Anterior cingulate cortex (tissue), 58 donors: ENCODE measurements at regions not wholly inside any gene's neighbourhood (a gene's known extent, or its start where the extent isn't known, plus 50 kb on each side); places are given as distances from the start of the nearest gene placed in this dataset.
A peak's percentile ranks its signal among the peaks of the same experiment; 100 is the strongest.
"Not testable (repeated sequence)": the region's sequence is repeated elsewhere in the genome, so short reads cannot be mapped to it uniquely, and the experiment has no call there.

Source experiments
- DNase-seq, 58 donors: peaks; one replicate each; lab custom pipeline; 2025; lab: John Stamatoyannopoulos, UW

DNA sequence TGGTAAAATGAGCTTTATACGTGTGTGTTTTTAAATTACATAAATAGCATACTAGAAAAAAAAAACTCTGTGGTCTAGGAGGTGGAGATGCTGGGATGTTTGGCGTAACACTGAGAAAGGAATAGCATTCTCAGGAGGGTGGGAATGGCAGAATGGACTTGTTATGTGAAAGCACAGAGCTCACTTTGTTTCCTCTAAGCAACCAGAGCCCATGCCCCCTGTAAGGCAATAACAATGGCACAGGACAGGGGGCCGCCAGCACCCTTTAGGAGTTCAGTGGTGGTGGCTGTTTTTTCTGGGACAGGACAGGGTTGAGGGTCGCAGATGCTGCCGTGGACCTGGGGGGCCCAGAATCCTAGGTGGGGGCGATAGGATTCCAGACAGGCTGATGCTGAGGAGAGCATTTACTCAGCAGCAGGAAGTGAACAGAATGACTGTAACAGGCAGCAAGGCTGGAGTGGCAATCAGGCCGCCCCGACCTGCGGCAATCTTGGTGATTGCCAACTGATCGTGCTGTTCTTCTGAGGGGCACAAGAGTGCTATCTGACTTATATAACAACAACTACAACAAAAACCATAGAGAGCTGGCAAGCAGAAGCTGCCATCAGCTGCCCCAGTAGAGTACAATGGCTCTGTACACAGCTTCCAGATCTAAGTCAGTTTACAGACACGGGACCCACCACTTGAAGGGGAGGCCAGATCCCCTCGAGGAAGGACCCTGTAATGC, 160.4 kb downstream of the UACA start:
- DNase-seq, result peak in 10 of 58 donors; percentile 5 to 46 (median 10)

- DNase-seq, result no peak
Observed at GRCh38 chr15:70602281-70602680, 161.1 kb downstream of the UACA start.

GRCh38 chr15:70597945-70598344, 165.4 kb downstream of the UACA start:
- DNase-seq, result no peak

DNA sequence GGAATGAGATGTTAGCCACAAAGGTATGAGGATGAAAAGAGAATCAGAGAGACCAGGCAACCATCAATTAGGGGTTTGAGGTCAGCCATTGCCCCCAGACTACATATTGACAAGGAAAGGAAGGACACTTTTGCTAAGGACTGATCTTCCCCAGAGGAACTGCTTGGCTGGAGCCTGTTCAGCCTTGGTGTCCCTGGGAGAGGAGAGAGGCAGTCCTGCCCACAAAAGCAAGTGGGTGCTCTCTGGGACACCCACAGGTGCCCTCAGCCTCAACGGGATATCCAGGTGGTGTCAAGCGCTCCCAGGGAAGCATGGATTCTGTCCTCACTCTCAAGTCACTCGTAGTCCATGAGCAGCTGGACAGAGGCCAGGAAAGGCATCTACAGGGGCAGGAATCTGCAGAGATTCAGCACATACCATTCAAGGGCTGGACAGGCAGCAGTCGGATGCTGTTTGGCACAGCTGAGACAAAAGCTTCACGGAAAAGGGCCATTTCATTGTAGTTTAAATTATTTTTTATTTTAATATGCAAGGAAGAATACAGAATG, 166.2 kb downstream of the UACA start:
- no peak for DNase-seq

- no peak for DNase-seq
Observed at GRCh38 chr15:70596354-70597055, 166.9 kb downstream of the UACA start.

DNA sequence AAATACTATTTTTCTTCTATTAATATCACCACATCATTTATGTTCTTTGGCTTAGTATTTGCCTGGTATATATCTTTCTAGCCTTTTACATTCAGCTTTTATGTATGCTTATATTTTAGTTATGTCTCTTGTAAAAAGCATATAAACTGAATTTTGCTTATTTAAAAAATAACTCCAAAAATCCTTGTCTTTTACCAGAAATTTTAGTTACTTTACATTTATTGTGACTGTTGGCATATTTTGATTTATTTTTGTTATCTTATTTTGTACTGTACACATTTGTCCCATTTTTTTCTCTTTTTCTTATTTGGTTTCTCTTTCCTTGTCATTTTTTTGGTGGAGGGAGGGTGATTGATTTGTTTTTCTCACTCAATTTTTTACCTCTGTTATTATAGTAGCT, 169.6 kb downstream of the UACA start:
- no peak for DNase-seq

- DNase-seq, result no peak
Observed at GRCh38 chr15:70589728-70590127, 173.6 kb downstream of the UACA start.

GRCh38 chr15:70589221-70589620, 174.1 kb downstream of the UACA start:
- DNase-seq, result no peak

DNA sequence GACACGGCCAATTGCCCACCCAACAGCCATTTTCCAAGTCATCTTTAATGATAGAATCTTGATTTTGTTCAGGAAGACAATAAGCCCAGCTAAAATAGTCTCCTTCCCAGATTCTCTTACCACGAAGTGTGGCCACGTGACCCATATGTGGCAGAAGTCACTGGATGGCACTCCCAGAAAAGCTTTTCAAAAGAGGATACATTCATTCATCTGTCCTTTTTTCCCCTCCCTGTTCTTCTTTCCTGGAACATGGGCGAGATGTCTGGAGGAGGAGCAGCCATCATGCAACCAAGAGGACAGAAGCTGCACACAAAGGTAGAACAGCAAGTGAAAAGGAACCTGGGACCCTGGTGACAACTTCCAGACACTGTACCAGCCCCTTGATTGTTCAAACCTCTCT, 174.7 kb downstream of the UACA start:
- DNase-seq, result no peak

- DNase-seq, result no peak
Observed at GRCh38 chr15:70587896-70588567, 175.3 kb downstream of the UACA start.

GRCh38 chr15:70587012-70587634, 176.2 kb downstream of the UACA start:
- DNase-seq, result not testable (repeated sequence)

- no peak for DNase-seq
Observed at GRCh38 chr15:70586241-70586640, 177.1 kb downstream of the UACA start.

DNA sequence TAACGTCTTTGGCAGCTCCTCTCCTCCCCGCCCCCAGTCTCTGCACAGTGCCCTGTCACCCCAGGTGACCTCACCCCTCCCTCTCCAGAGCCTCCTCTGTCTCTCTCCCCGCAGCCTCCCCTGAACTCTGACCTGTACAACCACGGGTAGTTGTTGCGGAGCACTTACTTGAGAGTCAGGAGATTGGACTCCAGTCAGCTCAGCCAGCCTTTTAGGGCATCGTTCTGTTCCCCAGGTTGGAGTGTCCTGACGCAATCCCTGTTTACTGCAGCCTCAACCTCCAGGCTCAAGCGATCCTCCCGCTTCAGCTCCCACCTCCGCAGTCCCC, 177.7 kb downstream of the UACA start:
- DNase-seq, result no peak

GRCh38 chr15:70584838-70585706, 178.3 kb downstream of the UACA start:
- no peak for DNase-seq

- no peak for DNase-seq
Observed at GRCh38 chr15:70584441-70584837, 178.9 kb downstream of the UACA start.

DNA sequence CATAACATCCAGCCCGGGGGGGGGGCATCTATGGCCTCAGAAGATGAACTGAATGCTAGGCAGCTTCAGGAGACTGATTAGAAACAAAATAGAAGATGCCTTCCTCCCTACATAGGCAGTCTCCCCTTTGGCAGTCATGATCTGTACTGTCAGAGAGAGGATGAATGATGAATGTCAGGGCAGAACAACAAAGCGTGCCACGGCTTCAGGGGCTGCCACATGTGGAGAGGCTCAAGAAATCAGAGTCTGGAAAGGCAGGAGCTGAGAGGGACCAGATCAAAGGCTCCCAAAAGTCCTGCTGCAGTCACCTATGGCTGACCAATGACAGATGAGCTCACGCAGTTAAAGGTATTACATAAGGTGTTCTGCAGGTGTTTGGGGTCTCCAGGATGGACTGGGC, 180.4 kb downstream of the UACA start:
- no peak for DNase-seq

DNA sequence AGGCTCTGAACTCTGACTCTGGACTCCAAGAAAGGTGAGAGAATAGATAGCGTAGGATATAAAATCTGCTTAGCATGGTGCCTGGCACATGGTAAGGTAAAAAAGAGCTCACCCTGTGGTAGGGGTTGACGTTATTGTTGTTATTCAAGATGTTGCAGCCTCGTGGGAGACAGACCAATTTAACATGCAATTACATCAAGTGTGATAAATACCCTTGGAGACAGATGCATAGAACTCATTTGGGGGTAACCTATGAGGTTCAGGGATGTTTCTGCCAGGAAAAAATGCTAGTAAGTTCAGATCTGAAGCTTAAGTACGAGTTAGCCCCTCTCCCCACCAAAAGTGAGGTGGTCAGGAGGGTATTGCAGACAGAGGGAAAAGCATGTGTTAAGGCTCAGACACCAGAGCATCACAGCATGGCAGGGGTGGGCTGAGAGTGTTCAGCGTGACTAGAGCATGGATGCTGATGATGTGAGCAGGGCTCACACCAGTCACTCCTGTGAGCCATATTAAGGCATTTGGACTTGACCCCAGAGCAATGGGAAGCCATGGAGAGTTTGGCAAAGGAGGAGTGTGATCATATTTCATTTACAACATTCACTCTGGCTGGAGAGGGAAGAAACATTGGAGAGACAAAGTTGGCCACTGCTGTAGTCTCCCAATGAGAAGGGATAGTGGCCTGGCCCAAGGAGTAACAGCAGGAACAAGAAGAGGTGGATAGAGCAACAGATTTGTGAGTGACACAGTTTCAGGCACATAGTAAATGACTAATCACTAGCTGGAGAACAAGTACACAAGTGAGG, 181.0 kb downstream of the UACA start:
- DNase-seq, result no peak

GRCh38 chr15:70580958-70581357, 182.4 kb downstream of the UACA start:
- DNase-seq, result no peak

GRCh38 chr15:70580286-70580685, 183.1 kb downstream of the UACA start:
- DNase-seq, result no peak
